ENCODE measurements at regions not wholly inside any gene's neighbourhood (a gene's known extent, or its start where the extent isn't known, plus 50 kb on each side); places are given as distances from the start of the nearest gene placed in this dataset.

DNA sequence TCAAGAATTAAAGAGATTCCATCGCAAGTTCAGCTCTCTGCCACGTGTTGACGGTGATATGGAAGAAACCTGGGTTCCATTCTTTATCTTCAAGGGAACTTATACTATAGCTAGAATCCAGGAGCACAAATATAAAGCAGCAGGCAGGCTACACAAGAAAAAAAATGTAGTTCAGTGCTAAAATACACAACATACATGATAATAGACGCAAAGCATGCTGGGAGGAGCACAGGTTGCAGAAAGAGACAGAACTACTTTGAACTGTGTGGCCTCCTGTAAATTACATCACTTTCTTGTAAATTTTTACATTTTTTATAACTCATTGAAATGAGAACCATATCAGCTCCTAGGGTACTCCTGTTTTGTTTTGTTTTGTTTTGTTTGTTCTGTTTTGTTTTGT, 53.8 kb upstream of the RBM24 start:
- no peak for DNase-seq

All from hematopoietic multipotent progenitor cell treated with erythropoietin and hydrocortisone succinate and interleukin-3 and kit ligand, for 6 days (in vitro differentiated cells).